Prostate gland (tissue), 2 donors: ENCODE measurements at regions not wholly inside any gene's neighbourhood (a gene's known extent, or its start where the extent isn't known, plus 50 kb on each side); places are given as distances from the start of the nearest gene placed in this dataset.

Source experiments
- DNase-seq: peaks from one replicate; pipeline ENCODE4 v3.0.0-alpha.2; 2019; ENCODE audit warnings: low spot score
- H3K27ac ChIP-seq, 2 donors: fragments of 200-600 bp; sonication (generic); 2 replicates each; pipeline ENCODE4 v1.5.1; 2017 to 2019
- H3K27me3 ChIP-seq: fragments of 200-600 bp; sonication (generic); replicated peaks from 2 replicates; pipeline ENCODE4 v1.5.1; 2019; ENCODE audit not compliant: insufficient read depth
- H3K36me3 ChIP-seq, 2 donors: fragments of 200-600 bp; sonication (generic); 1 replicate in 1 of 2; 2 replicates in 1 of 2; pipeline versions ENCODE4 v1.5.1 to v1.8.1; 2017 to 2019
- H3K4me1 ChIP-seq: fragments of 200-600 bp; sonication (generic); replicated peaks from 2 replicates; pipeline ENCODE4 v1.5.1; 2019
- H3K4me3 ChIP-seq, 2 donors: fragments of 200-600 bp; sonication (generic); 2 replicates each; pipeline ENCODE4 v1.5.1; 2017 to 2019
- H3K9me3 ChIP-seq: fragments of 200-600 bp; sonication (generic); 2 replicates; pipeline ENCODE4 v1.5.1; 2017
- CTCF ChIP-seq, 4 experiments: fragments of 200-600 bp in 2 of 4; fragments of 450-650 bp in 2 of 4; sonication (generic) in 2 of 4; IDR thresholded peaks; 1 replicate in 3 of 4; 2 replicates in 1 of 4; pipeline ENCODE4 v1.5.1; 2016 to 2019; ENCODE audit warnings: antibody characterized with exemption in 4 of 4, mild to moderate bottlenecking in 2 of 4, moderate library complexity in 2 of 4
- POLR2A ChIP-seq: fragments of 450-650 bp; IDR thresholded peaks from one replicate; pipeline ENCODE4 v1.6.1; 2016; ENCODE audit warnings: antibody characterized with exemption, mild to moderate bottlenecking
- POLR2AphosphoS5 ChIP-seq: sonication (generic); formaldehyde crosslinking; IDR thresholded peaks from one replicate; pipeline ENCODE4 v1.6.1; 2017; ENCODE audit warnings: antibody characterized with exemption
- WGBS: methylation state at CpG from one replicate; pipeline ENCODE4 v1.1.5; 2018; 5-methylcytosine and 5-hydroxymethylcytosine counted together
- intact Hi-C: fragments of 100-400 bp; cut with DNase I; formaldehyde crosslinking; loops from one replicate; pipeline ENCODE4 v1.14.2; 2022

GRCh38 chr6:113482771-113483170, 374.4 kb upstream of the MARCKS start:
- no peaks in the 10 kb centered on the region for H3K4me1 ChIP-seq
- H3K27me3 ChIP-seq = no peaks in the 10 kb centered on the region
- H3K36me3 ChIP-seq = no peaks in the 10 kb centered on the region
- intact Hi-C loops = no loop called here
- TF ChIP-seq POLR2AphosphoS5 (no peak), POLR2A (no peak), CTCF (IDR thresholded peaks at IDR 0.05) (no peak)
- no peak overlapping the region for H3K4me3 ChIP-seq
- WGBS = 80% methylated on average over 3 of the region's 3 CpGs
- no peak for DNase-seq
- no peak overlapping the region for H3K27ac ChIP-seq
- no peaks in the 10 kb centered on the region for H3K9me3 ChIP-seq

DNA sequence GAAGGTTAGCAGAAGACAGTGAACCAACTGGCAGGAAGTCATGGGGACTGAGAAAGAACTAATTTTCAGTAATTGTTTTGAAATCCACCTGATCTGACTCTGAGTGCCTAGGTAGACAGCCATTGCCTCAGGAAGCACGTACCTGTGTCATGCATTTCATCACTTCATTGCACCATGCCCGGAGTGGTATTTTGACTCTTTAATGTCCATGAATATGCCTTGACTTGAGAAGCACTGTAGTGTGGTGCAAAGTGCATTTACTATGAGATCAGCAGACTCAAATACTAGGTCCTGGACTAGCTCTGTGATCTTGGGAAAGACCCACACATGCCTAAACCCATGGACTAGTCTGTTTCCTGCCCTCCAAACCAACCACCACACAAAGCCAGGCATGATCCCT, 370.9 kb upstream of the MARCKS start:
- H3K4me1 ChIP-seq = no peaks in the 10 kb centered on the region
- intact Hi-C loops = no loop called here
- DNase-seq = no peak
- H3K9me3 ChIP-seq = no peaks in the 10 kb centered on the region
- no peak overlapping the region for H3K27ac ChIP-seq
- no peak for TF ChIP-seq POLR2AphosphoS5
- TF ChIP-seq CTCF (IDR thresholded peaks at IDR 0.05) = no peak
- no peak for TF ChIP-seq POLR2A
- 64% methylated on average over 2 of the region's 2 CpGs for WGBS
- no peaks in the 10 kb centered on the region for H3K27me3 ChIP-seq
- H3K4me3 ChIP-seq = no peak overlapping the region
- H3K36me3 ChIP-seq = no peaks in the 10 kb centered on the region

DNA sequence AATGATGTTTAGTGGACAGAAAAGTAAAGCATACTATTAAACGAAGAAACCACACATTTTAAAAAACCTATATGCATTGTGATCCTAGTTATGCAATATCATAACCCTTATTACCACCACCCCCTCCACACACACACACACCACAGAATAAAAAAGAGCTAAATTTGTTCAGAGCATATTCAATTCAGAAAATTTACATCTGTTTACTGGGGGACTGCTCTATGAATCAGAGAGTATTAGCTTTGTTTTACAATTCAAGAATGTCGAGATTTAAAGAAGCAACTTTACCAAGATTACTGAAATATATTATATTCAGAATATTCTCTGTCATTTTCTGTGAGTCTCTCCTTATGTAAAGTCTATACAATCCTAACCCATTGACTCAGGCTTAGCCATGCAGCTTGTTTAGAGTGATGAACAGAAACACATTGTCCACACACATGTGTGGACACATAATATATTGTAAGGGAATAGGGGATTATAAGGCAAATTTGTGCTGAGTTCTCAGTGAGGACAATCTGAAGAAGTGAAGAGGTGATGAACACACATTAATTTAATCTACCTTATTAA, 369.6 kb upstream of the MARCKS start:
- H3K27ac ChIP-seq = no peak overlapping the region
- intact Hi-C loops = no loop called here
- no peaks in the 10 kb centered on the region for H3K27me3 ChIP-seq
- H3K4me3 ChIP-seq = no peak overlapping the region
- no peak for DNase-seq
- no peaks in the 10 kb centered on the region for H3K4me1 ChIP-seq
- no peaks in the 10 kb centered on the region for H3K36me3 ChIP-seq
- no peaks in the 10 kb centered on the region for H3K9me3 ChIP-seq
- WGBS = 87% methylated on average over 2 of the region's 2 CpGs
- TF ChIP-seq CTCF (IDR thresholded peaks at IDR 0.05) (no peak), POLR2AphosphoS5 (no peak), POLR2A (no peak)

DNA sequence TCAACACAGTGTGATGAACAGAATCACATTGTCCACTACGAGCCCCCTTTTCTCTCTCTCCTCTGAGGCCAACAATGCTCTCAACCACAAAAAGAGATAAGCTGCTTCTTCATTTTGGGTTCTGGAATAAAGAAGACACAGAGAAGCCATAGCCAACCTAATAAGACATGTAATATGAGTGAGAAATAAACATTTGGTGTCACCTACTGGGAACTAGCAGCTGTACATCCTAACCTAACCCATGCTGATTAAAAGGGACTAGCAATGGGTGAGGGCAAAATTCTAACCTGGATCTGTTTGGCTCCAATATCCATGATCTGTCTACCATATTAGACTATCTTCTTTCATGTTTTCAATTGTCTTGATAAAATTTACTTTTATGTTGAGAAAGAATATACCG, 369.1 kb upstream of the MARCKS start:
- Histone ChIP-seq H3K9me3 (no peaks in the 10 kb centered on the region), H3K4me1 (no peaks in the 10 kb centered on the region), H3K27ac (no peak overlapping the region), H3K36me3 (no peaks in the 10 kb centered on the region), H3K27me3 (no peaks in the 10 kb centered on the region), H3K4me3 (no peak overlapping the region)
- TF ChIP-seq POLR2AphosphoS5 (no peak), POLR2A (no peak), CTCF (IDR thresholded peaks at IDR 0.05) (no peak)
- intact Hi-C loops = no loop called here
- no peak for DNase-seq
- 92% methylated on average over 2 of the region's 2 CpGs for WGBS

DNA sequence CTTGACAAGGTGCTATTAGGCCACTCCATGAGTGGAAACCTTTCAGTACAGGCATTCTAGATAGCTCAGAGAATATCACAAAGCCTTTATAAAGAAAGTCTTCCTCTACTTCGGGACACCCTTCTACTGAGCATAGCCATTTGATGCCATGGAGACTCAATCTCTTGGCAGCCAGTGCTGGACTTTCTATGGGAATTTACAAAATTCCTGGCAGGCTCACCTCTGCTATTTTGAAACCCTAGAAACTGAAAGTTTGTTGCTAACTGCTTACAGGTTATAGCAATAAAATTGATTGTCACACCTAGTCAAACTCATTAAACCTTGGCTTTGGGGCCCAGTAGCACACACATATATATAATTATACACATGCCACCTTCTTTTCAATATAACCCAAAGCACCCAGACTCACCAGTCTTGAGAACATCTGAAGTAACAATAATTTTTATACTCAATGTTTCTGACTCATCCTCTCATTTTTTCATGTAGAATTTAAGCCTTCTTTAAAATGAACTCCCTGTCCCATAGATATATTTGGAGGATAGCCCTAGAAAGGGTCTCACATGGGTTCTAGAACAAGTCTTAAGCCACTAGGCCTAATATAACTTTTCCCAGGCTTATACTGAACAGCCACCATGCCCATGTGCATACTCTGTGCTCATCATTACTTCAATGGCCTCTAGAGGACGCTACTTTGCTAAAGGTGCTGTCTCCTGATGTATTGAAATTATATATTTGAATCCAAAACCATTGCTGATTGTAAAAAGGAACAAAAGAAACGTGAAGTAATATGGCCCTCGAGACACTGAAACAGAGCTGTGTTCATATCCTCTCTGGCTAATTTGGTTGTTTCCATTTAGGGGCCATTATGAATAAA, 368.1 kb upstream of the MARCKS start:
- Histone ChIP-seq H3K4me1 (no peaks in the 10 kb centered on the region), H3K9me3 (no peaks in the 10 kb centered on the region), H3K27ac (no peak overlapping the region), H3K36me3 (no peaks in the 10 kb centered on the region), H3K4me3 (no peak overlapping the region), H3K27me3 (no peaks in the 10 kb centered on the region)
- TF ChIP-seq POLR2A = no peak
- TF ChIP-seq POLR2AphosphoS5 = no peak
- no peak for DNase-seq
- WGBS = 66% methylated on average over 4 of the region's 4 CpGs
- intact Hi-C loops = no loop called here
